Suppressor macrophage treated with lipopolysaccharide for 1 hour (primary cell): ENCODE measurements at regions not wholly inside any gene's neighbourhood (a gene's known extent, or its start where the extent isn't known, plus 50 kb on each side); places are given as distances from the start of the nearest gene placed in this dataset.

Experiments used
- DNase-seq, 3 donors: peaks; one replicate each; pipeline ENCODE4 v3.0.0-alpha.2; 2020 to 2022

DNA sequence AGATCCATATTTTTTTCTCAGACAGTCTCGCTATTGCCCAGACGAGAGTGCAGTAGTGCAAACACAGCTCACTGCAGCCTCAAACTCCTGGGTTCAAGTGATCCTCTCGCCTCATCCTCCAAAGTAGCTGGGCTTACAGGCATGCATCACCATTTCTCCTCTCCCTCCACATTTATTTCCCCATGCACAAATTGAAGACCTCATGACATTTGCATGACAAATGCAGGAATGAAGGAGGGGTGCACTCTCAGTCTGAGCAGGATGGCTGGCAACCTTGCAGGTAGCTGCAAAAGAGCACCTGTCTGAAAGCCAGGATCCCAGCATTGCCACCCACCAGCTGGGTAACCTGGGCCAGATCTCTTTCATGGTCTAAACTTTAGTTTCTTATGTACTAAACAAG is 111.2 kb downstream of the SH3TC2 start:
- no peak for DNase-seq

DNA sequence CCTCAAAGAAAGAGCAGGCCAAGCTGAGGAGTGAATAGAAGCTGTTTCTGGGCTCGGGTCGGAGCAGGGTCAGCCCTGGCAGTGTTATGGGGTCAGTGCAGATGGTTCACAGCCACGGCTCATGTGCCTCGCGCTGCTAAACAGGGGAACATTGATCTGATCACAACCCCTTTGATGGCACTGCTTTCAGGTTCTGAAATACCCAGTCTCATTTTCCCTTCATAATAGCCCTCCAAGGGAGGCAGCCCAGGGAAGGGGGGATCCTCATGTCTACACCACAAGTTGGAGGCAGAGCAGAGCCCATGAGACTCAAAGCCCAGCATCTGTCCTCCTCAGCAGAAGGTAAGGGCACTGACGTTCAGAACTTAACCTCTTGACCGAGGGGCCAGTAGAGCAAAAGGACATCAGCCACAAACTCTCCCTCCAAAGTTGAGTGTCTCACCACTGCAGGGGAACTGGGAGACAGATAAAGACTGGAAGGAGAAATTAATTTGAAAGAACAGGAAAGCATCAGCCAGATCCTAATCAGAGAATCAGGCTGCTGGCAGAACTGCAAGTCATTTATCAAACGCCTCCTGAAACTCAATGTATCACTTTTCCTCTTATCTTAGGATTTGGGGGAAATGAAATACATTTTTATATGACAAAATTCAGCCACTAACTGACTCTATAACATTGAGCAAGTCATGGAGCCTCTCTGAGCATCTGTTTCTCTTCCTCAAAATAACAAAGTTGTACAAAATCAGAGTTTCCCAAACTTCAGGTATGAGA is 110.6 kb downstream of the SH3TC2 start:
- peak in 2 of 3 donors; percentile 21 to 28 for DNase-seq

DNA sequence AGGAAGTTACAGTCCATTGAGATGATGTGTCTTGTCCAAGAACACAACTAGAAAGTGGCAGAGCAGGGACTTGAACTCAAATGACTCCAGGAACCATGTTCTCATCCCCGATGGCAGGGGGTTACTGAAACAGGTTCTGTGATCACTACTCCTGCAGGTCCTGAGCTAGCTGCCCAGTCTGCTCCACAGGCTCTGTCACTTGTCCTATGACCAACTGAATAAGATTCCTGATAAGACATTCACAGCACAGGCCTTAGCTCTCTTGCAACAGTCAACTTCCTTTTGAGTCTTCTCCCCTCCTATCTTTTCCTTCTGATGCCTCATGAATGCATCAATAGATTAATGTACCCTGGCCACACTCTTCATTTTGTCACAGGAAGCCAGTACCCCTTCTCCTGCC is 109.2 kb downstream of the SH3TC2 start:
- peak; percentile 8 to 30 (median 23) for DNase-seq
